Ishikawa (cell line): ENCODE measurements at regions not wholly inside any gene's neighbourhood (a gene's known extent, or its start where the extent isn't known, plus 50 kb on each side); places are given as distances from the start of the nearest gene placed in this dataset.

Experiments used
- CEBPB ChIP-seq: IDR thresholded peaks from 2 replicates; pipeline ENCODE4 v1.6.1; 2012
- EP300 ChIP-seq: IDR thresholded peaks from 2 replicates; pipeline ENCODE4 v1.6.1; 2012; ENCODE audit warnings: borderline replicate concordance
- TCF12 ChIP-seq: IDR thresholded peaks from 2 replicates; pipeline ENCODE4 v1.6.1; 2012; ENCODE audit warnings: low read depth
- TEAD4 ChIP-seq: IDR thresholded peaks from 2 replicates; pipeline ENCODE4 v1.6.1; 2012
- ZBTB7A ChIP-seq: IDR thresholded peaks from 2 replicates; pipeline ENCODE4 v1.6.1; 2012; ENCODE audit warnings: low read depth
- TF ChIP-seq, protein P1 (sequence below): IDR thresholded peaks from 2 replicates; pipeline ENCODE4 v1.6.1; 2012
- TF ChIP-seq, protein P2 (sequence below): IDR thresholded peaks from 2 replicates; pipeline ENCODE4 v1.6.1; 2012; ENCODE audit warnings: low read depth, mild to moderate bottlenecking

DNA sequence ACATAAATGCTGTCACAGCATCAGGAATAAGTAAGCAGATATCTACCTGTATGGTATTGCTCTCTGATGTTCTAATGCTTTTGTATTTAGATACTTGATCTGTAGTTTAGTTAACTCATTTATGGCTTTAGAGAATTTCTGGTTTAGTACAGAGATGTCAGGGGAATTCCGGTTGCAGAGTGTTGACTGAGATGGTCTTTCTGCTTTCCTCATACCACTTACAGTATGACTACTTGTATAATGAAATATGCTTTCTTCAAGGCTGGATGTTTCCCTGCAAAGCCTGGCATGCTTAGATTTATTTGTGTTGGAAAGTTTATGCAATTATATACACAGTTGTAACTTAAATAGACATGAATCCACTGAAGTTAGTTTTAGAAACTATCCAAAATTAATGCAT, 278.4 kb downstream of the CDH26 start:
- no peak for TF ChIP-seq EP300
- TF ChIP-seq, protein P1, sequence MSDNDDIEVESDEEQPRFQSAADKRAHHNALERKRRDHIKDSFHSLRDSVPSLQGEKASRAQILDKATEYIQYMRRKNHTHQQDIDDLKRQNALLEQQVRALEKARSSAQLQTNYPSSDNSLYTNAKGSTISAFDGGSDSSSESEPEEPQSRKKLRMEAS = no peak
- TF ChIP-seq TEAD4 = no peak
- TF ChIP-seq, protein P2, sequence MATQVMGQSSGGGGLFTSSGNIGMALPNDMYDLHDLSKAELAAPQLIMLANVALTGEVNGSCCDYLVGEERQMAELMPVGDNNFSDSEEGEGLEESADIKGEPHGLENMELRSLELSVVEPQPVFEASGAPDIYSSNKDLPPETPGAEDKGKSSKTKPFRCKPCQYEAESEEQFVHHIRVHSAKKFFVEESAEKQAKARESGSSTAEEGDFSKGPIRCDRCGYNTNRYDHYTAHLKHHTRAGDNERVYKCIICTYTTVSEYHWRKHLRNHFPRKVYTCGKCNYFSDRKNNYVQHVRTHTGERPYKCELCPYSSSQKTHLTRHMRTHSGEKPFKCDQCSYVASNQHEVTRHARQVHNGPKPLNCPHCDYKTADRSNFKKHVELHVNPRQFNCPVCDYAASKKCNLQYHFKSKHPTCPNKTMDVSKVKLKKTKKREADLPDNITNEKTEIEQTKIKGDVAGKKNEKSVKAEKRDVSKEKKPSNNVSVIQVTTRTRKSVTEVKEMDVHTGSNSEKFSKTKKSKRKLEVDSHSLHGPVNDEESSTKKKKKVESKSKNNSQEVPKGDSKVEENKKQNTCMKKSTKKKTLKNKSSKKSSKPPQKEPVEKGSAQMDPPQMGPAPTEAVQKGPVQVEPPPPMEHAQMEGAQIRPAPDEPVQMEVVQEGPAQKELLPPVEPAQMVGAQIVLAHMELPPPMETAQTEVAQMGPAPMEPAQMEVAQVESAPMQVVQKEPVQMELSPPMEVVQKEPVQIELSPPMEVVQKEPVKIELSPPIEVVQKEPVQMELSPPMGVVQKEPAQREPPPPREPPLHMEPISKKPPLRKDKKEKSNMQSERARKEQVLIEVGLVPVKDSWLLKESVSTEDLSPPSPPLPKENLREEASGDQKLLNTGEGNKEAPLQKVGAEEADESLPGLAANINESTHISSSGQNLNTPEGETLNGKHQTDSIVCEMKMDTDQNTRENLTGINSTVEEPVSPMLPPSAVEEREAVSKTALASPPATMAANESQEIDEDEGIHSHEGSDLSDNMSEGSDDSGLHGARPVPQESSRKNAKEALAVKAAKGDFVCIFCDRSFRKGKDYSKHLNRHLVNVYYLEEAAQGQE = no peak
- no peak for TF ChIP-seq CEBPB
- TF ChIP-seq TCF12 = no peak
- no peak for TF ChIP-seq ZBTB7A
